ENCODE measurements at regions not wholly inside any gene's neighbourhood (a gene's known extent, or its start where the extent isn't known, plus 50 kb on each side); places are given as distances from the start of the nearest gene placed in this dataset.

DNA sequence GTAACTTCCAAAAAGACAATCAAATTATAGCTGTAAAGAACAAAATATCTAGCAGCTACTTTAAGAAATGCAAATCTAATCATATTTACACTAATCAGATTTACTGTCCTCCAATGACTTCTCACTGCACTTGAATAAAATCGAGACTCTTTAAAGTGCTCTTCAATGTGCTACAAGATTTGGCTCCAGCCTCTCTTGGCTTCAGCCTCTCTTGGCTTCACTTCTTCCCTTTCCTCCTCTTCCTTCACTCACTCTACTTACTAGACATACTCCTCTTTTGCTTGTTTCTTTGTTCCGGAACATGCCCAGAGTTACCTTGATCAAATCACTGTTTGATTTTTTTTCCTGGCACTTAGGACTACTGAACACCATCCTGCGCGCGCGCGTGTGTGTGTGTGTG is 495.4 kb downstream of the LMO7 start:
- TF ChIP-seq, protein P1, sequence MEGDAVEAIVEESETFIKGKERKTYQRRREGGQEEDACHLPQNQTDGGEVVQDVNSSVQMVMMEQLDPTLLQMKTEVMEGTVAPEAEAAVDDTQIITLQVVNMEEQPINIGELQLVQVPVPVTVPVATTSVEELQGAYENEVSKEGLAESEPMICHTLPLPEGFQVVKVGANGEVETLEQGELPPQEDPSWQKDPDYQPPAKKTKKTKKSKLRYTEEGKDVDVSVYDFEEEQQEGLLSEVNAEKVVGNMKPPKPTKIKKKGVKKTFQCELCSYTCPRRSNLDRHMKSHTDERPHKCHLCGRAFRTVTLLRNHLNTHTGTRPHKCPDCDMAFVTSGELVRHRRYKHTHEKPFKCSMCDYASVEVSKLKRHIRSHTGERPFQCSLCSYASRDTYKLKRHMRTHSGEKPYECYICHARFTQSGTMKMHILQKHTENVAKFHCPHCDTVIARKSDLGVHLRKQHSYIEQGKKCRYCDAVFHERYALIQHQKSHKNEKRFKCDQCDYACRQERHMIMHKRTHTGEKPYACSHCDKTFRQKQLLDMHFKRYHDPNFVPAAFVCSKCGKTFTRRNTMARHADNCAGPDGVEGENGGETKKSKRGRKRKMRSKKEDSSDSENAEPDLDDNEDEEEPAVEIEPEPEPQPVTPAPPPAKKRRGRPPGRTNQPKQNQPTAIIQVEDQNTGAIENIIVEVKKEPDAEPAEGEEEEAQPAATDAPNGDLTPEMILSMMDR (IDR thresholded peaks at IDR 0.05; ENCODE audit: low read depth, low read length, missing input control), result no peak
- TF ChIP-seq FOXA2 (IDR thresholded peaks at IDR 0.05) (no peak), HNF4A (conservative IDR thresholded peaks at IDR 0.05) (no peak)
- TF ChIP-seq, protein P2, sequence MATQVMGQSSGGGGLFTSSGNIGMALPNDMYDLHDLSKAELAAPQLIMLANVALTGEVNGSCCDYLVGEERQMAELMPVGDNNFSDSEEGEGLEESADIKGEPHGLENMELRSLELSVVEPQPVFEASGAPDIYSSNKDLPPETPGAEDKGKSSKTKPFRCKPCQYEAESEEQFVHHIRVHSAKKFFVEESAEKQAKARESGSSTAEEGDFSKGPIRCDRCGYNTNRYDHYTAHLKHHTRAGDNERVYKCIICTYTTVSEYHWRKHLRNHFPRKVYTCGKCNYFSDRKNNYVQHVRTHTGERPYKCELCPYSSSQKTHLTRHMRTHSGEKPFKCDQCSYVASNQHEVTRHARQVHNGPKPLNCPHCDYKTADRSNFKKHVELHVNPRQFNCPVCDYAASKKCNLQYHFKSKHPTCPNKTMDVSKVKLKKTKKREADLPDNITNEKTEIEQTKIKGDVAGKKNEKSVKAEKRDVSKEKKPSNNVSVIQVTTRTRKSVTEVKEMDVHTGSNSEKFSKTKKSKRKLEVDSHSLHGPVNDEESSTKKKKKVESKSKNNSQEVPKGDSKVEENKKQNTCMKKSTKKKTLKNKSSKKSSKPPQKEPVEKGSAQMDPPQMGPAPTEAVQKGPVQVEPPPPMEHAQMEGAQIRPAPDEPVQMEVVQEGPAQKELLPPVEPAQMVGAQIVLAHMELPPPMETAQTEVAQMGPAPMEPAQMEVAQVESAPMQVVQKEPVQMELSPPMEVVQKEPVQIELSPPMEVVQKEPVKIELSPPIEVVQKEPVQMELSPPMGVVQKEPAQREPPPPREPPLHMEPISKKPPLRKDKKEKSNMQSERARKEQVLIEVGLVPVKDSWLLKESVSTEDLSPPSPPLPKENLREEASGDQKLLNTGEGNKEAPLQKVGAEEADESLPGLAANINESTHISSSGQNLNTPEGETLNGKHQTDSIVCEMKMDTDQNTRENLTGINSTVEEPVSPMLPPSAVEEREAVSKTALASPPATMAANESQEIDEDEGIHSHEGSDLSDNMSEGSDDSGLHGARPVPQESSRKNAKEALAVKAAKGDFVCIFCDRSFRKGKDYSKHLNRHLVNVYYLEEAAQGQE (IDR thresholded peaks at IDR 0.05), result no peak

Data from liver (tissue), 3 donors.